Thyroid gland (tissue), 4 donors: ENCODE measurements at regions not wholly inside any gene's neighbourhood (a gene's known extent, or its start where the extent isn't known, plus 50 kb on each side); places are given as distances from the start of the nearest gene placed in this dataset.

Experiments used
- CTCF ChIP-seq, 6 experiments: fragments of 200-600 bp in 3 of 6; fragments of 450-650 bp in 3 of 6; sonication (generic) in 3 of 6; IDR thresholded peaks; one replicate each; pipeline ENCODE4 v1.5.1; 2016 to 2019; ENCODE audit warnings: antibody characterized with exemption in 6 of 6, mild to moderate bottlenecking in 2 of 6, inconsistent platforms in 1 of 6, moderate library complexity in 1 of 6
- POLR2A ChIP-seq, 2 donors: fragments of 450-650 bp; IDR thresholded peaks; one replicate each; pipeline ENCODE4 v1.6.1; 2017; ENCODE audit warnings: antibody characterized with exemption in 2 of 2, mild to moderate bottlenecking in 2 of 2, moderate library complexity in 1 of 2

GRCh38 chr20:10777710-10778109 lies 103.9 kb upstream of the JAG1 start:
- no peak for TF ChIP-seq CTCF (IDR thresholded peaks at IDR 0.05)
- no peak for TF ChIP-seq POLR2A (IDR thresholded peaks at IDR 0.05)
